GM18511 (cell line): ENCODE measurements at regions not wholly inside any gene's neighbourhood (a gene's known extent, or its start where the extent isn't known, plus 50 kb on each side); places are given as distances from the start of the nearest gene placed in this dataset.

Experiments used
- ATAC-seq: cut with Tn5 transposase; IDR thresholded peaks from one replicate; pipeline ENCODE4 v1.9.1; 2021; ENCODE audit warnings: mild to moderate bottlenecking, moderate library complexity; ENCODE audit not compliant: unreplicated experiment

- ATAC-seq = no peak
These were observed 210.8 kb downstream of the HNMT start for GRCh38 chr2:138175066-138175465.

DNA sequence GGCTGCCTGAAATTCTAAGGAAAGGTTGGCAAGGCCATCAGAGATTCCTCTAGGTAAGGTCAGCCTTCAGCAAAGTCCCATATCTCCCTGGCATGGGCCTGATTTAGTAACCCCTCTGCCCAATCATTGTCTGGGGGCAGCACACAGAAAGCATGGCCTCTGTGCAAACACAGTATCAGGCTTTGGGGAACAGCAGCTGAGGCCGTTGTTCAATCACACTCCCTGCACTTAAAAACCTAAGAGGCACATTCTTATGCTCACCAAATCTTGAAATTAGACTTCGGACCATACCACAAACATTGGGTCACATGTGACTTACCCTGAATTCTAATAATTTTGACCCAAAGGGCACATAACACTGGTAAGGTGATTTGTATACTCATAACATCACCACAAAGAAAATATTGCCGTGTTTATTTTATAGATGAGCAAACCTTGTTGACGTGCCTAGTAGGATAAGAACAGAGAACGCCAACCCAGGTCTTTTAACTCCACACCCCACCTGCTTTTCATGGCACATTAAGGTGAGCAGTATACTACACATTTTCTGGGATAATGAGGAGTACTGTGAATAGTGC lies 212.7 kb downstream of the HNMT start:
- ATAC-seq = no peak

DNA sequence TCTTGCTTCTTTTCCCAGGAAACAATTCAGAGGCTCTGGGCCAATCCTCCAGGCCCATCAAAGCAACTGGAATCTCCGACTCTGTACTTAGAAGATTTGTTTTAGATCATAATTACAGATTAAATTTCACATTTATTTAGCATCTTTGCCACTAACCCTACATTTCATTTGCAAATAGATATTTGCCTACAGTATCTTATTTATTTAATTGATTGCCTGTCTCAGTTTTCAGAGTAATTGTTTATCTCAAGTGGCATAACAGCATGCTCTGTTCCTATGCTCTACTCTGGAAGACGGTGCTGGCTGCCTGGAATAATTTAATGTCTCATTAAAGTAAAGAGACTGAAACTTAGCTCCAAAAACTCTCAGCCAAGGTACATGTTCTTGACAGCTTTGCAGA lies 213.4 kb downstream of the HNMT start:
- ATAC-seq = no peak

GRCh38 chr2:138180692-138181386 lies 216.6 kb downstream of the HNMT start:
- ATAC-seq = no peak

DNA sequence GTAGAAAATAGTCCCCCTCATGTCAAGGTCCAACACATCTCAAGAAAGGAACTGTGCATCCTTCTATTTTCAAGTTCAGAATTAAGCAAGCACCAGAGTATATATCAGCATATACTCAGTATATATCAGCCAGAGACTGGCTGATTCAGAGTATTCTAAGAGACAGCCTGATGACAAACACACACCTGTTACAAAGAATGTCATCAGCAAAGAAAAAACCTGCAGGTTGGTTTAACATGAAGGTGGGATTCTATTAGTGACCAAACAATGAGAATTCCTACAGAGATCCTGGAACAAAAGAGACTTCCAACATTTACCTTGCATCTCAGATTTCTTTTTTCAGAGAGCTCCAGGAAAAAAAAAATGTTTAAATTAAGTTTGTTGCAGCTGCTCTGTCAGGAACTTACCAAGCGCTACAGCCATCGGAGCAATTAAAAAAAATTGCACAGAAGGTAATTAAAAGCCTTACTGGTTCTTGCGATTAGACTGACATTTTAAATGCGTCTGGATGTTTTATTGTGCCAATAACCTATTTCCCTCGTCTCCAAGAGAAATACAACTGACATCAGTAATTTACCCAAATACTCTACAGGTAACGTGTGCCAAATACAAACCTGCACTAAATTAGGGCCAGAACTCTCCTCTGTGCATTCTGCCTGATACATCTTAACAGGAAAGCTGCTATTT lies 218.1 kb downstream of the HNMT start:
- no peak for ATAC-seq

DNA sequence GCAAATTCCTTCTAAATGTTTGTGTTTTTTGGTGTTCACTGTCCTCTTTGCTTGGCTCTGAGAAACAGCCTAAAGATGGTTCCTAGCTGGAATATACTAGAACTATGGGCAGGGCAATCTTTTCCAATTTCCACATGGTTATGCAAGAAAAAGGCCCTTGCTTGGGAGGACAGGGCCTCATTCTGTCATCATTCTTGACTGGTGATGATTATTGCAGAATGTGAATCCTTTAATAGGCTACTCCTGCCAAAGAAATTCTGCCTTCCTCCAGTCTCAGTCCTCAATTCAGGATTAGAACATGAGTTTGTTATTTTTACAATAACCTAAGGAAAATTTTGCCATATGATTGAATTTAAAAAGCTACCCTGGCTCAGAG lies 218.7 kb downstream of the HNMT start:
- no peak for ATAC-seq

DNA sequence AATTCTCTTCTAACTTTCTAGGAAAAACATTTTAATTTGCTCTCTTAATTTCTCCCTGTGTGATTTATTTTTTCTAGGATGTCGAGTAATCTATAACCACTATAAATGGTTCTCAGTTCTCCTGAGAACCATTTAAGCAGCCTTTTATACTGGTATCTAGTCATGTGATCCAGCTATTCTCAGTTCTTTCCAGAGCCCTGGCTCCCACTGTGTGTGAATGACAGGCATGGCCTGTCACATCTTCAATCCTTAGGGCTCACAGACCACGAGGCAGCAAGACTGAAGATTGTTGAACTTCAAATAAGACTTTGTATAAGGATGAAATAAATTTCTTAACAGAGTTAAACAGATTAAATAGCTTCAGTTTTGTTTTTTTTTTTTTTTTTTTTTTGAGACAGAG lies 219.4 kb downstream of the HNMT start:
- no peak for ATAC-seq

DNA sequence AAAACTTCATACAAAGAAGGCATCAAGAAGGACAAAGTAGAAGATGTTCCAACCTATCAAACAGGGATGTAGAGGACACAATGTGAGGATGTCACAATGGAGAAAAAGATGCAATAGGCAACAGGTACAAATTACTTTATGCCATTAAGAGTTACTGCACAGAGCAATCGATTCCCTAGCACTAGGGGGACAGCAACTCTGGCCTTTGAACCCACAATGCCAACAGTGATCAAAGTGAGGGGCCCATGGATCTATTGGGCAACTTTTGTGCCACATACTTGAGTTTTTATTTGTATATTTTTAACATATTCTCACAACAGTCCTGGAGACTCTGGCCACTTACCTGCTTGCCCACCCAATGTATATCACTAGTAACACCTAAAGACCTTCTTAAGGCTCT lies 220.2 kb downstream of the HNMT start:
- ATAC-seq = no peak

- no peak for ATAC-seq
These were observed 221.6 kb downstream of the HNMT start for GRCh38 chr2:138185827-138186226.

GRCh38 chr2:138187221-138187620 lies 222.9 kb downstream of the HNMT start:
- no peak for ATAC-seq

DNA sequence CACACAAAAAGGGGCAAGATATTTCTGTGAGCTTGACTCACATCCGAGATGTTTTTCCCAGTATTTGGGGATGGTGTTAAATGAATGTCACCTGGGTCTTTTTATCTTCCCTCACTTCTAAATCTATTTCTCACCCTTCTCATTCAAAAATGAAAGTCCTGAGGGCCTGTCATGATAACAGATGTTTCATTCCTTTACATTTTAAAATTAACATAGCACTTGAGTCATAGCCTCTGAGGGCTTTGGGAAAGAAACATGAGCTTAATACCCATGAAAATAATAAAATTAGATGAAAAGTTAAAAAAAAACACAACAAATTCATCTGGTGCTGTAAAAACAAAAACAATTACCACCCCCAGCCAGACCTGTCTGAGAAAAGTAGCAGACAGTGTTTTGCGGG lies 226.7 kb downstream of the HNMT start:
- ATAC-seq = no peak

- no peak for ATAC-seq
These were observed 229.3 kb downstream of the HNMT start for GRCh38 chr2:138193416-138194213.

- no peak for ATAC-seq
These were observed 237.0 kb downstream of the HNMT start for GRCh38 chr2:138201286-138201685.

- ATAC-seq = no peak
These were observed 238.5 kb downstream of the HNMT start for GRCh38 chr2:138202762-138203161.

GRCh38 chr2:138205281-138205680 lies 241.0 kb downstream of the HNMT start:
- ATAC-seq = no peak

GRCh38 chr2:138207074-138207930 lies 243.0 kb downstream of the HNMT start:
- ATAC-seq = no peak

- no peak for ATAC-seq
These were observed 244.7 kb downstream of the HNMT start for GRCh38 chr2:138209009-138209408.

DNA sequence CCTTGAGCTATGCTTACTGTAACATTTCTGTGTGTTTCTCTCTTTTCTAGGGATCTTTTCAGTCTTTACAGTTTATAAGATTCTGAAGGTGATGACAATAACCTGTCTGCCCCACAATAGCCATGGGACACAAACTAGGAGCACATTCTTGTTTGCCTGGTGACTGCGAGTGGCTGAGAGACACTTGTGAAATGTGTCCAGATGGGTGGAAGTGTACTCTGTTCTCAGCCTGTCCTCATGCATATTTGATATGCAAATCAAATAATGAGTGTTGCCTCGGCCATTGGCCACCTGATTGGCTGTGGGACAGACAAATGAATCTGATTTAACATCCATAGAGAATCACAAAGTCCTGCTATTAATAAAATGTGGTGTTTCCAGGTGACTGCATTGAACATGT lies 246.2 kb downstream of the HNMT start:
- no peak for ATAC-seq

DNA sequence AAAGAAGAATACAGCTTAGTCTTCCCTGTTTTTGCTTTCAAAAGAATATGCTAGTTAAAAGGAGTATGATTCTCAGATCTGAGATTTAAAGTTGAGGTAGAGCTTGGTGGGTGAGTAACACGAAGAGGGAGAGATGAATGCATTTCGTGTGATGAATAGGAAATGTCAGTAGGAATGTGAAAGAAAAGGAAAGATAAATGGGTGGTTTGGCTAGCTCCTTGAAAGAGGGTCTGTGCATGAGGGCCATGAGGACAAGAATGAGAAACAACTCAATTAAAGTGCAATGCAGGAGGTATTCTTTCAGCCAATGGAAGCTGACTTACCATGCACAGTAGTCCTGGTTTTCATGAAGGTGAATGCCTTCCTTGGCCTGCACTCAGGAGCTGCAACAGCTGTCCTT lies 248.2 kb downstream of the HNMT start:
- no peak for ATAC-seq

- peak; percentile 61 for ATAC-seq
These were observed 248.8 kb downstream of the HNMT start for GRCh38 chr2:138213084-138213483.

- ATAC-seq = no peak
These were observed 249.4 kb downstream of the HNMT start for GRCh38 chr2:138213624-138214023.
